HEK293T (cell line): ENCODE measurements at regions not wholly inside any gene's neighbourhood (a gene's known extent, or its start where the extent isn't known, plus 50 kb on each side); places are given as distances from the start of the nearest gene placed in this dataset.

ENCODE experiments used
- ARNT ChIP-seq: fragments of 450-650 bp; IDR thresholded peaks from 2 replicates; pipeline ENCODE4 v1.6.1; 2017; ENCODE audit warnings: mild to moderate bottlenecking
- BHLHE40 ChIP-seq: fragments of 450-650 bp; IDR thresholded peaks from 2 replicates; pipeline ENCODE4 v1.6.1; 2016; ENCODE audit warnings: mild to moderate bottlenecking, moderate library complexity, borderline replicate concordance
- CTBP1 ChIP-seq: fragments of 450-650 bp; IDR thresholded peaks from 2 replicates; pipeline ENCODE4 v1.6.1; 2016; ENCODE audit warnings: borderline replicate concordance
- ELF4 ChIP-seq: fragments of 450-650 bp; IDR thresholded peaks from 2 replicates; pipeline ENCODE4 v1.6.1; 2017; ENCODE audit warnings: antibody characterized with exemption
- FOXA1 ChIP-seq: fragments of 450-650 bp; IDR thresholded peaks from 2 replicates; pipeline ENCODE4 v1.6.1; 2016; ENCODE audit warnings: mild to moderate bottlenecking
- FOXK2 ChIP-seq: fragments of 450-650 bp; IDR thresholded peaks from 2 replicates; pipeline ENCODE4 v1.6.1; 2016; ENCODE audit warnings: mild to moderate bottlenecking
- FOXM1 ChIP-seq: fragments of 450-650 bp; IDR thresholded peaks from 2 replicates; pipeline ENCODE4 v1.6.1; 2017; ENCODE audit warnings: mild to moderate bottlenecking, borderline replicate concordance
- HDGF ChIP-seq: fragments of 450-650 bp; IDR thresholded peaks from 2 replicates; pipeline ENCODE4 v1.6.1; 2017; ENCODE audit warnings: antibody characterized with exemption, borderline replicate concordance
- LEF1 ChIP-seq: fragments of 450-650 bp; IDR thresholded peaks from 2 replicates; pipeline ENCODE4 v1.6.1; 2017; ENCODE audit warnings: mild to moderate bottlenecking, borderline replicate concordance
- PKNOX1 ChIP-seq: fragments of 450-650 bp; IDR thresholded peaks from 2 replicates; pipeline ENCODE4 v1.6.1; 2016
- SP1 ChIP-seq: fragments of 450-650 bp; IDR thresholded peaks from 2 replicates; pipeline ENCODE4 v1.6.1; 2017
- TARDBP ChIP-seq: fragments of 450-650 bp; IDR thresholded peaks from 2 replicates; pipeline ENCODE4 v1.6.1; 2016
- ZNF384 ChIP-seq: fragments of 450-650 bp; IDR thresholded peaks from 2 replicates; pipeline ENCODE4 v1.6.1; 2016

GRCh38 chr18:45350404-45351156 lies 264.7 kb upstream of the SLC14A2 start:
- TF ChIP-seq ARNT (no peak), FOXM1 (no peak), ZNF384 (no peak), CTBP1 (no peak), BHLHE40 (no peak), TARDBP (no peak), SP1 (no peak), FOXK2 (no peak), HDGF (no peak), PKNOX1 (no peak), FOXA1 (no peak), ELF4 (no peak), LEF1 (no peak)
